HepG2 (cell line): ENCODE measurements at regions not wholly inside any gene's neighbourhood (a gene's known extent, or its start where the extent isn't known, plus 50 kb on each side); places are given as distances from the start of the nearest gene placed in this dataset.

Experiments
- ATAC-seq: fragments of 200-7000 bp; cut with Tn5 transposase; 3 replicates; pipeline ENCODE4 v1.9.1; 2020; ENCODE audit warnings: mild to moderate bottlenecking, moderate library complexity
- BruUV-seq: library from RNA; stranded (reverse); fragments of 400-500 nt; replicated peaks from 2 replicates; lab custom pipeline; 2021; lab: Mats Ljungman, UMichigan
- CTCF ChIA-PET: fragments of 300-600 bp; formaldehyde crosslinking; extraction: SDS; loops from one replicate; lab custom pipeline; 2021; ENCODE audit warnings: low total read pairs, inconsistent platforms, low intra/inter-chr PET ratio; lab: Yijun Ruan, JAX
- POLR2A ChIA-PET: fragments of 350-600 bp; sonication (Branson Sonifier 250); formaldehyde crosslinking; loops from one replicate; lab custom pipeline; 2020; ENCODE audit warnings: antibody characterized with exemption, inconsistent platforms; lab: Yijun Ruan, JAX
- DNase-seq: peaks from one replicate; pipeline ENCODE4 v3.0.0-alpha.2; 2015; ENCODE audit warnings: low spot score
- FAIRE-seq: peaks from 3 replicates; lab custom pipeline; 2011; peaks lifted over from hg19 to GRCh38; lab: Jason Lieb, UNC
- H2AFZ ChIP-seq: one replicate; pipeline ENCODE4 v1.6.1; 2011; ENCODE audit warnings: low read length, inconsistent platforms
- H3K27ac ChIP-seq: fragments of 300-600 bp; 3 replicates; pipeline ENCODE4 v1.8.0; 2011; ENCODE audit warnings: mixed run types, mild to moderate bottlenecking, mixed read lengths, low read length, inconsistent platforms; ENCODE audit not compliant: insufficient read depth; ENCODE audit errors: extremely low read length
- H3K27me3 ChIP-seq, 2 experiments: fragments of 200-600 bp in 1 of 2; 2 replicates in 1 of 2; 3 replicates in 1 of 2; pipeline versions ENCODE4 v1.6.0 to v1.8.0; 2011; ENCODE audit warnings: low read length in 2 of 2, mild to moderate bottlenecking in 2 of 2, moderate library complexity in 2 of 2, inconsistent platforms in 1 of 2; ENCODE audit not compliant: insufficient read depth in 2 of 2, control insufficient read depth in 1 of 2
- H3K36me3 ChIP-seq, 2 experiments: fragments of 200-600 bp in 1 of 2; replicated peaks in 1 of 2; 2 replicates in 1 of 2; 3 replicates in 1 of 2; pipeline versions ENCODE4 v1.5.1 to v1.8.0; 2011; ENCODE audit warnings: low read length in 2 of 2, inconsistent platforms in 1 of 2; ENCODE audit not compliant: insufficient read depth in 2 of 2, control insufficient read depth in 1 of 2
- H3K4me1 ChIP-seq: 2 replicates; pipeline ENCODE4 v1.5.1; 2012; ENCODE audit warnings: low read length, inconsistent platforms; ENCODE audit not compliant: insufficient read depth
- H3K4me2 ChIP-seq: 2 replicates; pipeline ENCODE4 v1.6.0; 2011; ENCODE audit warnings: low read depth, low read length, inconsistent platforms
- H3K4me3 ChIP-seq, 3 experiments: fragments of 200-600 bp in 1 of 3; sonication (generic), shearing (Covaris generic) in 1 of 3; replicated peaks in 1 of 3; 2 replicates each; pipeline ENCODE4 v1.5.1; 2011 to 2016; ENCODE audit warnings: low read length in 3 of 3, inconsistent platforms in 2 of 3, low read depth in 2 of 3, mild to moderate bottlenecking in 2 of 3, control low read depth in 1 of 3, mixed read lengths in 1 of 3; ENCODE audit not compliant: insufficient read depth in 1 of 3
- H3K79me2 ChIP-seq: one replicate; pipeline ENCODE4 v1.6.1; 2011; ENCODE audit warnings: low read length, inconsistent platforms; ENCODE audit not compliant: insufficient read depth
- H3K9ac ChIP-seq: 2 replicates; pipeline ENCODE4 v1.6.0; 2011; ENCODE audit warnings: mild to moderate bottlenecking, low read depth, low read length, inconsistent platforms; ENCODE audit not compliant: insufficient read depth
- H3K9me3 ChIP-seq: 2 replicates; pipeline ENCODE4 v1.5.1; 2012; ENCODE audit warnings: mild to moderate bottlenecking, low read length
- H4K20me1 ChIP-seq: 2 replicates; pipeline ENCODE4 v1.6.0; 2011; ENCODE audit warnings: inconsistent platforms, mild to moderate bottlenecking, low read length, moderate library complexity; ENCODE audit not compliant: insufficient read depth
- GPN1 ChIP-seq: sonication (generic); formaldehyde crosslinking; IDR thresholded peaks from 2 replicates; pipeline ENCODE4 v1.5.1; 2020; ENCODE audit warnings: missing genetic modification reagents, borderline replicate concordance
- MZF1 ChIP-seq: sonication (generic); formaldehyde crosslinking; IDR thresholded peaks from 2 replicates; pipeline ENCODE4 v1.8.1; 2023; ENCODE audit warnings: mild to moderate bottlenecking, missing genetic modification reagents, borderline replicate concordance
- TARDBP ChIP-seq: sonication (generic); formaldehyde crosslinking; IDR thresholded peaks from 2 replicates; pipeline ENCODE4 v1.8.0; 2022; ENCODE audit warnings: mild to moderate bottlenecking, missing genetic modification reagents
- ZNF589 ChIP-seq: sonication (generic); formaldehyde crosslinking; conservative IDR thresholded peaks from 2 replicates; pipeline ENCODE4 v1.8.0; 2022; ENCODE audit warnings: mild to moderate bottlenecking, moderate library complexity, missing genetic modification reagents
- ZNF746 ChIP-seq: sonication (generic); formaldehyde crosslinking; IDR thresholded peaks from 2 replicates; pipeline ENCODE4 v1.8.0; 2022; ENCODE audit warnings: mild to moderate bottlenecking, missing genetic modification reagents
- WGBS: methylation state at CpG from one replicate; pipeline ENCODE4 v1.1.6; 2017; ENCODE audit warnings: low lambda C conversion rate; 5-methylcytosine and 5-hydroxymethylcytosine counted together
- in situ Hi-C: cut with HindIII; loops from 2 replicates; pipeline ENCODE4 v1.10.0; 2017; ENCODE audit warnings: low pct_unique_long_range_greater_than_20kb; ENCODE audit not compliant: extremely low pct_ligation_motif_present
- intact Hi-C: fragments of 100-400 bp; cut with micrococcal nuclease; formaldehyde crosslinking; loops from one replicate; pipeline ENCODE4 v1.10.0; 2022; ENCODE audit not compliant: unreplicated experiment
- TF ChIP-seq, protein P1 (sequence below), 2 experiments: IDR thresholded peaks; 2 replicates each; pipeline ENCODE4 v1.6.1; 2011 to 2012; ENCODE audit warnings: low read length in 2 of 2, borderline replicate concordance in 1 of 2, low read depth in 1 of 2, mild to moderate bottlenecking in 1 of 2, moderate library complexity in 1 of 2

- DNase-seq = no peak
- no TSS peak for BruUV-seq
- Histone ChIP-seq H3K4me2 (no peak overlapping the region), H3K36me3 (no peaks in the 10 kb centered on the region), H3K4me3 (no peak overlapping the region), H3K27me3 (0 out of 5 replicates have a peak, but pooled peaks cover 0 to 3% of the 10 kb centered on the region in 2 experiments), H3K9ac (no peak overlapping the region), H2AFZ (no peak overlapping the region), H3K79me2 (no peaks in the 10 kb centered on the region), H3K27ac (no peak overlapping the region), H3K4me1 (no peaks in the 10 kb centered on the region), H4K20me1 (no peaks in the 10 kb centered on the region), H3K9me3 (no peaks in the 10 kb centered on the region)
- no peak for TF ChIP-seq ZNF746 (CRISPR knock-in tag)
- TF ChIP-seq ZNF589 = no peak
- no peak for TF ChIP-seq TARDBP (CRISPR knock-in tag)
- no peak for TF ChIP-seq GPN1 (CRISPR knock-in tag)
- in situ Hi-C loops (no loop called here), intact Hi-C loops (no loop called here)
- no peak for FAIRE-seq
- ChIA-PET POLR2A (no interaction called here), CTCF (no interaction called here)
- WGBS = 0% methylated on average over 3 of the region's 4 CpGs
- no peak for ATAC-seq
Observed at GRCh38 chr4:72984351-72984750, 85.2 kb downstream of the COX18 start.

DNA sequence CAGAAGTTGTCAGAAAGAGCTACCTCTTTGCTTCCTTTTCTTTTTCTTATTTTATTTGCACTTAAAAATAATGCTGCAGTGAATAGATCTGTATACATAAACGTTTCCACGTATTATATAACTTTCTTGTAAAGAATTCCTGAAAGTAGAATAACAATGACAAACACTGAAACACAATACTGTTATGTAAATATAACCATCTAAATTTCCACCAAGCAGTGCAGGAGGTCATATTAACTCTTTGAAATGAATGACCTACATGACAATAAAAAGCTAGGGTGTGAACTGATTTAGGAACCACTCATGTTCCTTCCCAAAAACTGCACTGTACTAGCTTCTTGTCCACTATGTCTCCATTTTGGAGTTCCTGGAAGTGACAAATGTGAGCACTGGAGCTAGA lies 85.8 kb downstream of the COX18 start:
- H3K27me3 ChIP-seq = 0 out of 5 replicates have a peak, but pooled peaks cover 0 to 6% of the 10 kb centered on the region in 2 experiments
- no peaks in the 10 kb centered on the region for H3K79me2 ChIP-seq
- H4K20me1 ChIP-seq = no peaks in the 10 kb centered on the region
- WGBS = 0% methylated on average over 2 of the region's 2 CpGs
- H3K9me3 ChIP-seq = no peaks in the 10 kb centered on the region
- no peak overlapping the region for H2AFZ ChIP-seq
- POLR2A ChIA-PET = no interaction called here
- CTCF ChIA-PET = no interaction called here
- no peak overlapping the region for H3K9ac ChIP-seq
- H3K36me3 ChIP-seq = no peaks in the 10 kb centered on the region
- no peak overlapping the region for H3K27ac ChIP-seq
- in situ Hi-C loops = no loop called here
- DNase-seq (no peak), FAIRE-seq (no peak), ATAC-seq (no peak)
- TF ChIP-seq, protein P1, sequence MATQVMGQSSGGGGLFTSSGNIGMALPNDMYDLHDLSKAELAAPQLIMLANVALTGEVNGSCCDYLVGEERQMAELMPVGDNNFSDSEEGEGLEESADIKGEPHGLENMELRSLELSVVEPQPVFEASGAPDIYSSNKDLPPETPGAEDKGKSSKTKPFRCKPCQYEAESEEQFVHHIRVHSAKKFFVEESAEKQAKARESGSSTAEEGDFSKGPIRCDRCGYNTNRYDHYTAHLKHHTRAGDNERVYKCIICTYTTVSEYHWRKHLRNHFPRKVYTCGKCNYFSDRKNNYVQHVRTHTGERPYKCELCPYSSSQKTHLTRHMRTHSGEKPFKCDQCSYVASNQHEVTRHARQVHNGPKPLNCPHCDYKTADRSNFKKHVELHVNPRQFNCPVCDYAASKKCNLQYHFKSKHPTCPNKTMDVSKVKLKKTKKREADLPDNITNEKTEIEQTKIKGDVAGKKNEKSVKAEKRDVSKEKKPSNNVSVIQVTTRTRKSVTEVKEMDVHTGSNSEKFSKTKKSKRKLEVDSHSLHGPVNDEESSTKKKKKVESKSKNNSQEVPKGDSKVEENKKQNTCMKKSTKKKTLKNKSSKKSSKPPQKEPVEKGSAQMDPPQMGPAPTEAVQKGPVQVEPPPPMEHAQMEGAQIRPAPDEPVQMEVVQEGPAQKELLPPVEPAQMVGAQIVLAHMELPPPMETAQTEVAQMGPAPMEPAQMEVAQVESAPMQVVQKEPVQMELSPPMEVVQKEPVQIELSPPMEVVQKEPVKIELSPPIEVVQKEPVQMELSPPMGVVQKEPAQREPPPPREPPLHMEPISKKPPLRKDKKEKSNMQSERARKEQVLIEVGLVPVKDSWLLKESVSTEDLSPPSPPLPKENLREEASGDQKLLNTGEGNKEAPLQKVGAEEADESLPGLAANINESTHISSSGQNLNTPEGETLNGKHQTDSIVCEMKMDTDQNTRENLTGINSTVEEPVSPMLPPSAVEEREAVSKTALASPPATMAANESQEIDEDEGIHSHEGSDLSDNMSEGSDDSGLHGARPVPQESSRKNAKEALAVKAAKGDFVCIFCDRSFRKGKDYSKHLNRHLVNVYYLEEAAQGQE (IDR thresholded peaks at IDR 0.05; ENCODE audit: borderline replicate concordance in 1 of 2, low read depth in 1 of 2, low read length in 2 of 2) = no peak
- TF ChIP-seq MZF1 (CRISPR knock-in tag) = no peak
- intact Hi-C loops = no loop called here
- no peak overlapping the region for H3K4me2 ChIP-seq
- no peak overlapping the region for H3K4me3 ChIP-seq
- H3K4me1 ChIP-seq = no peaks in the 10 kb centered on the region
- BruUV-seq = no TSS peak
